SK-N-DZ (cell line): ENCODE measurements at regions not wholly inside any gene's neighbourhood (a gene's known extent, or its start where the extent isn't known, plus 50 kb on each side); places are given as distances from the start of the nearest gene placed in this dataset.
A peak's percentile ranks its signal among the peaks of the same experiment; 100 is the strongest.
"Not testable (repeated sequence)": the region's sequence is repeated elsewhere in the genome, so short reads cannot be mapped to it uniquely, and the experiment has no call there.

ENCODE experiments used
- DNase-seq: peaks from one replicate; pipeline ENCODE4 v3.0.0-alpha.2; 2015; ENCODE audit warnings: low spot score

DNA sequence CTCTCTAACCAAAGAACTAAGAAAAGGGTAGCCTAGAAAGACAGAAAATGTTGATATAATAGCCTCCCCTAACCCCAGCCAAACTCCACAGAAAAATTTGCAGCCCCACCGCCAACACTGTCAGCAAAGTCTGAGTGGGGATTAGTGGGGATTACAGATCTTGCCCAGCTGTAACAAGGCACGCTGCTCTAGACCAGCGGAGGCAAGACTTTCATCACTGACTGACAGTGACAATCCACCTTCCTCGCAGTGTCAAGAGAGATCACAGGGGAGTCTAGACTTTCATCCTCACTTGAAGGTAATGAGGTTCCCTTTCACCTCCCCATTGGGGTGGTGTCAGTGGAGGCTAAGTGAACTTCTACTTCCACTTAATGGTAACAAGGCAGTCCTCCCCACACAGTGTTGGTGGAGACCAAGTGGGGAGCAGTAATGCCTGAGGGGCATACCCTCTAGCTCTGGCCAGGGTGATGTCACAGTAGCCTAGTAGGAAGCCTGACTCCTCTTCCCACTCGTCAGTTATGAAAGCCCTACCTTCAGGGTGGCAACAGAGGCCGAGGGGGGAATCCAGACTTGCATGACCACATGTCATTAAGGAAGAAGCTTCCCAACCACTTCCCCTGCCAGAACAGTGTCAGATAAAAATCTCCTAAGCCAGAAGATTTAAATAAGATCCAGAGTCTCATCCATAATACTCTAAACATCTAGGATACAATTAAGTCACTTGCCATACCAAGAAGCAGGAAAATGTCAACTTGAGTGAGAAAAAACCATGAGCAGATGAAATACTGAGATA is 91.7 kb upstream of the RASSF8 start:
- DNase-seq: peak; percentile 49

DNA sequence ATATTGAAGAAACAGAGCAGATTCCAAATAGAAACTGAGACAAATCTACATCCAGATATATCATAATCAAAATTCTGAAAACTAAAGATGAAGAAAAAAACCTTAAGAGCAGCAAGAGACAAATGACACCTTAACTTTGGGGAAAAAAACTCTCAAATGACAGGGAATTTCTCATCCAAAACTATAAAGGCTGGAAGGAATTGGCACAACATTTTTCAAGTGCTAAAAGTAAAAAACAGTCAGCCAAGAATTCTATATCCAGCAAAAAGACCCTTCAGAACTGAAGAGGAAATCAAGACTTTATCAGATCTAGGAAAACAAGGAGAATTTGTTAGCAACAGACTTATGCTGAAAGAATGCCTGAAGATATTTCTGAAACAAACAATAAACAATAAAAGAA is 90.3 kb upstream of the RASSF8 start:
- DNase-seq: no peak

DNA sequence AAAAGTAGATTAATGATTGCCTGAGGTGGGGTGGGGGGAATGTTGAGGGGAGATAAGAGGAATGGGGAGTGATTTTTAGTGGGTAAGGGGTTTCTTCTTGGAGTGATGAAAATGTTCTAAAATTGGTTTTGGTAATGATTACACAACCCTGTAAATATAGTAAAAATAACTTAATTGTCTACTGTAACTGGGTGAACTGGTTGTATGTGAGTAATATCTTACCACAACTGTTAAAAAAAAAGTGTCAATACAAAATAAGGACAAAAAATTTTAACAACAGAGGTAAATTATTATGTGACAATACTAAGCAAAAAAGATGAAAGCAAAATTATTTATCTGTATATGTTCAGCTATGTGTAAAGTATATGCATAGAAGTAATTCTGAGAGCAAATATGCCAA is 86.3 kb upstream of the RASSF8 start:
- DNase-seq: no peak

DNA sequence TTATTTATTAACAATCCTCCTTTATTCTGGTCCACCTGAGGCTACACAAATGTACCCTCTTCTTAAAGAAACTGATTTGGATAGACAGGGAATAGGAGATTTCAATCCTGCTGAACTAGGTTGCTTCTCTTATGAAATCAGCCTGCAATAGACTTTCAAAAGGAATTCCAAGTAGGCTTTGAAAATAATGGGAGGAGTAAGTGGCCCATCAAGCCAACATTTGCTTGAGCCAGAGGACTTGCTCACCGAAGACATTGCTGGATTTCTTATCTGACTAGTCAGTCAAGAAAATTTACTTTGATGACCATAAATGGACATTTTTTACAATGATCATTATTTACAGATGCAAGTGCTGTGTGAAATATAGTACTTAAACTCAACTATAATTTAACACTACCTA is 82.8 kb upstream of the RASSF8 start:
- no peak for DNase-seq

DNA sequence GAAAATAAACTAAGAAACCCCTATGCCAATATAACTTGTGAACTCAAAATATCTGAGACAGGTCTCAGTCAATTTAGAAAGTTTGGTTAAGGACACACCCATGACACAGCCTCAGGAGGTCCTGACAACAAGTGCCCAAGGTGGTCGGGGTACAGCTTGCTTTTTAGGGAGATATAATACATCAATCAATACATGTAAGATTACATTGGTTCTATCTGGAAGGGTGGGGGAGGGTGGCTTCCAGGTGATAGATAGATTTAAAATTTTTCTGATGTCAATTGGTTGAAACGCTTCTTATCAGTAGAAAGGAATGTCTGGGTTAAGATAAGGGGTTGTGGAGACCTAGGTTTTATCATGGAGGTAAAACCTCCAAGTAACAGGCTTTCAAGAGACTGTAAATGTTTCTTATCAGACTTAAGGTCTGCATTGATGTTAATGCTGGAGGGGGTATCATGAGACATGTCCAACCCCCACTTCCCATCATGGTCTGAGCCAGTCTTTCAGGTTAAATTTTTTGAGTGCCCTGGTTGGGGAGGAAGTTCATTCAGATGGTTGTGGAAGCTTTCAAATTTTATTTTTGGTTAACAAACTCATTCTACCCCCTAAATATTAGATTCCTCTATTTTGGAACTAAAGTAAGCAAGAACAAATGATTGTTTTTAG is 82.0 kb upstream of the RASSF8 start:
- DNase-seq: no peak

DNA sequence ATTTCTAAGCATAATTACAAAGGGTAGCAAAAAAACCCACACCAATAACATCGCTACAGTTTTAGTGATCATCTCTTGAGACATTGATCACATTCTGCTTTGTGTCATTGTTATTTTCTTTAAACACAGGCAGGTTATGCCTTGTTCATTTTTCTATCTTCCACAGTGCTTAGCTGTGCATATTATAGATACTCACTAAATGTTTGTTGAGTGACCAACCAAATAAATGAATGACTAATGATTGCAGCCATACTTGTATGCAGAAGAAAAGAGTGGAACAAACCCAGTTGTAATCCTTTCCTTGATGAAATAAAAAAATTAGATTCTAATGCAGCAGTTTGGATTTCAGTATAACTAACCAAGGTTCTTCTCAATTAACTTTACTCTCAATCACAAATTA is 81.0 kb upstream of the RASSF8 start:
- DNase-seq: no peak

DNA sequence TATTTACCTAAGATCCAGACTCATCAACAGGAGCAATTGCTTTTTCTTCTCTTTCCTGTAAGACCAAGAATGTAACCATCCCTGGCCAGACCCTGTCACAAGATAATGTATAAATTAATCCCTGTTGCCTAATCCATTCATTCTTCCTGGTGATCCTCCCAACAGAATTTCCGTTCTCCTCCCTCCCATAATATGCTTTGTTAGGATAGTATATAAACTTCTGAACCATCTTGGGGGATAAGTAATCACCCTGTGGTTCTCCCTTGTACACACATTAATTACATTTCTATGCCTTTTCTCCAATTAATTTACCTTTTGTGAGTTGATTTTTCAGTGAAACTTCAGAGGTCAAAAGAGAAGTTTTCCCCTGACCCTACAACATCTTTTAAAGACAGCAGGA is 76.2 kb upstream of the RASSF8 start:
- DNase-seq: no peak

DNA sequence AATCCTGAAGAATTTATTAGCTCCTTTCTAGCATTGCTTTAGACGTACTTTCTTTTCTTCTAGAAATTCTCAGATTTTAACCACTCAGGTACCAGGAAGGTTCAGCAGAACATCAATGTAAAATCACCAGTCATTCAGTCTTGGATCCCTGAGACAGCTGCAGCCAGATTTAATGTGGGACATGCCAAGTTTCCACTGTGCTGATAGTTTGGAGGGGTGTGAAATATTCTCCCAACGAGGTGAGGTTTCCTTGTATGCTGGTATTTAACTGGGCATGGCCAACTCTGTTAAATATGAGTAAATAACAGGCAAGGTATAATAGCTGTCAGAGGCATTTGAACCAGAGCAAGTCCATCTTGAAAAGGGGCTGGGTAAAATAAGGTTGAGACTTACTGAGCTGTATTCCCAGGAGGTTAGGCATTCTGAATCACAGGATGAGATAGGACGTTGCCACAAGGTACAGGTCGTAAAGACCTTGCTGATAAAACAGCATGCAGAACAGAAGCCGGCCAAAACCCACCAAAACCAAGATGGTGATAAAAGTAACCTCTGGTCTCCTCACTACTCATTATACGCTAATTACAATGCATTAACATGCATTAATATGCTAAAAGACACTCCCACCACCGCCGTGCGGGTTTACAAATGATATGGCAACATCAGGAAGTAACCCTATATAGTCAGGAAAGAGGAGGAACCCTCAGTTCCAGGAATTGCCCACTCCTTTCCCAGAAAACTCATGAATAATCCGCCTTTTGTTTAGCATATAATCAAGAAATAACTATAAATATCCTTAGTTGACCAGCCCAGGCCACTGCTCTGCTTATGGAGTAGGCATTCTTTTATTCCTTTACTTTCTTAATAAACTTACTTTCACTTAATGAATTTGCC is 75.2 kb upstream of the RASSF8 start:
- peak; percentile 25 for DNase-seq

DNA sequence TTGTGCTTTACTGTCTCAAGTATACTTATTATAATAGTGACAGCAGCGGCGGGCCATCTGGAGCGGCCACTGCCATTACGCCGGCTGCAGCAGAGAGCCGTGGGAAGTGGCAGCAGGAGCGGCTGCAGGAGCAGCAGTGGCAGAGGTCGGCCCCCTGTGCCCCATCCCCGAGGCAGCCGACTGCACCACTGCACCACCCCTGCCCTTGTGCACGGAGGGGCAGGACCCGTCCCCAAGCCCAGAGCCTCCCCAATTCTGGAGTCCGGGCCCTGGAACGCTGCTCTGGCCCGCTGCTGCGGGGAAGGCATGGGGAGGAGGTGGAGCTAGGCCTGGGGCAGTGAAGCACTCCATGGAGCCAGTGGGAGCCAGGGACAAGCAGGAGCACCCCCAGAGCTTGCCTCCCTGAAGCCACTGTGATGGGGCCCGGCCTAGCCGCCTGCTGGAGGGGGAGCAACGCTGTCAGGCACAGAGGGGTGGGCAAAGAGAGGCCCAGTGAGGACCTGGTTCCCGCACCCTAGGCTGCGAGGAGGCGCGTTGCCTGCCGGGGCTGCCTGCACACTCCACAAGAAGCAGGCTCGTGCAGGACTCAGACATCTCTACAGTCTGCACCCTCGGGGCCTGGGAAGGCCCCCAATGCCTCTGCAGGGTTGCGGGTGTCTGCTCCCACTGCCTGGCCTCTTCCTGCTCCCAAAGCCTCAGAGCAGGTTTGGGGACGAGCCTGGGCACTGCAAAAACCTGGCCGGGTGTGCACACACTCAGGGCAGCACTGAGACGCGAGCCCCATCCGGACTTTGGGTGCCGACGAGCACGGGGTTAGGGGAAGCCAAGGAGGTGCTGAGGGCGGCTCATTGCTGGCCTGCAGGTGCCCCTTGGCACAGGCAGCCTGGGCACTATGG is 74.2 kb upstream of the RASSF8 start:
- peak; percentile 62 for DNase-seq

DNA sequence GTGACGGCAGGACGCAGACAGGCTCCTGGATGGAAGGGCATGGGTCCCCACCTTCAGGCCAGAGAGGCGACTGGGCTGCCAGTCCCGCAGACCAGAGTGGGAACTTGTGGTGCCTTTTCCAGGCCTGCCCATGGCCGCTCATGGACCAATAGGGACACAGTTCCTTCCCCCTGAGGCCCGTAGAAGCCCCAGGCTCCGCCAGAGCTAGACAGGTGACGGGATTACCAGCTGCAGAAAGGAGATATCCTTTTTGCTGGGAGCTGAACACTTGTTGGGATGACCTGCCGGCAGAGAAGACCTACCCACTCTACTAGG is 73.6 kb upstream of the RASSF8 start:
- DNase-seq: peak; percentile 52

DNA sequence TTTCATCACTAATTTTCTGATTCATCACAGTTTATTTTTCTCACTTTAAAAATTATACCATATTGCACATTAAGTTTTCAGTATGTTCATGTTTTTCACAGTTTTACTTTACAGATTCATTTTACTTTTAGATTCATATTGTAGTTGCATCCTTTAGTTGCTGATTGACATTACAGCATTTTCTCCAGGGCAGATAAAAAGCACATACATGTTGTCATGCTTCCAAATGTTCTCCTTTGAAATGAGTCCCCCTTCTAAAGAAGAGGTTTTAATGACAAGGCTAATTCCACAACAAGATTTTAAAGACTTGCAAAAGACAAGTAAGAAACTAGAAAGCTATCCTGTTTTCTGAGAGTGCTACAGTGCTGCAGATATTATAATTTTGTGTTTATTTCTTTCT is 72.1 kb upstream of the RASSF8 start:
- no peak for DNase-seq

DNA sequence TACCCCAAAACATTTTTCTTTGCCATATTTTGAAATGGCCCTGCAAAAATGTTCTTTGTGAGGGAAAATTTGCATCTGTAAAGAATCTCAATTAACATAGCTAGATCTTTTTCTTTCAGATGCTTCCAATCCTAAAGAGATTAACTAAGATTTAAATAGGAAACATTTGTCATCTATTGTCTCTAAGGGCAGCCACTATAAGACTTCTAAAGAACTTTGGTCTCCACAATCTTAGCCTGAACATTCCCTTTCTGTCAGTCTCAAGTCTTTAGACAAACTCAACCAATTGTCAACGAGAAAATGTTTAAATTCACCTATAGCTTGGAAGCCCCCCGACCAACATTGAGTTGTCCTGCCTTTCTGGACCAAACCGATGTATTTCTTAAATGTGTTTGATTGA is 71.1 kb upstream of the RASSF8 start:
- DNase-seq: no peak

DNA sequence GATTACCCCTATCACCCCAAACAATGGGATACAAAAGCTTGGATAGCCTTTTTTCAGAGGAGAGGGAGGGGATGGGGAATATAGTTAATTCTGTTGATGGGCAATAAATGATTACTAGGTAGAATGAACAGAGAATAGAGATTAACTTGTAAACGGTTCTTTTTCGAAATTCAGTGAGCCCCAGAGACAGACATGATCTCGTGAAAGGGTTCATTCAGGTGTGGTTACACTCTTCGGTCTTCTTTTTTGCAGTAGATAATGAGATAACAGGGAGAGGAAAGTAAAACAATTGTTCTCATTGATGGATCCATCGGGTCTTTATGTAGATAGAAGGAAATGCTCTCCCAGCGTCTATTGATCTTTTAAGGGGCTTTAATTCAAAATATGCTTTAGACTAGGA is 69.3 kb upstream of the RASSF8 start:
- DNase-seq: no peak

DNA sequence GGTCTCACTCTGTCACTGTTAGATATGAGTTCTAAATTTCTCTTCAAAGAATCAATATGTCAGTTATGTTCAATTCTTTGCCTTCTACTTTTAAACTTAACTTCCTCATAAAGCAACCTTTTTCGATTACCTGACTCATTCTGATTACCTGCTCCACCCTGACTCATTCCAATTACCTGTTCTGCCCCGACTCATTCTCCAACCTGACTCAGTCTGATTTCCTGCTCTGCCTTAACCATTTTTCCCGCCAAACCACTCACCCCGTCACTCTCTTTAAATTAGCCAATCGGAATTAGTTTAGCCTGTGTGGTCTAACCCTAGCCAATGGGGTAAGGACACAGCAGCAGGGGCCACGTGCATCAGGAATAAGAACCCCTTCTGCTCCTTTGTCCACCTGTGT is 67.4 kb upstream of the RASSF8 start:
- DNase-seq: not testable (repeated sequence)

DNA sequence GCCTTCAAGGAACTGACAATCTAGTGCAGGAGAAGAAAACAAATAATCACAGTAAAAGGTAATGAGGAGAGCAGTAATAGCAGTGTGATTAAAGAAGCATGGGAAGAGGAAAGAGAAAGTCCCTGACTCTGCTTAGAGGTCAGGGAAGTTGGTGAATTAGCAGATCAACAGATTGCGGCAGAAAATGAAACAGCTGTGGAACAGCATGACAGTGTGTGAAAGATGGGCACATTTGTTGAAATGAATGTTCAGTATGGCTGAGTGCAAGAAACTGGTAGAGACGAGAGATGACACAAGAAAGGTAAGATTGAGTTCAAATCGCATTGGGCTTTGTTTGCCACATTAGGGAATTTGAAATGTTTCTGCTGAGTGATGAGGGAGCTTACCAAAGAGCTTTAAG is 63.7 kb upstream of the RASSF8 start:
- DNase-seq: no peak

DNA sequence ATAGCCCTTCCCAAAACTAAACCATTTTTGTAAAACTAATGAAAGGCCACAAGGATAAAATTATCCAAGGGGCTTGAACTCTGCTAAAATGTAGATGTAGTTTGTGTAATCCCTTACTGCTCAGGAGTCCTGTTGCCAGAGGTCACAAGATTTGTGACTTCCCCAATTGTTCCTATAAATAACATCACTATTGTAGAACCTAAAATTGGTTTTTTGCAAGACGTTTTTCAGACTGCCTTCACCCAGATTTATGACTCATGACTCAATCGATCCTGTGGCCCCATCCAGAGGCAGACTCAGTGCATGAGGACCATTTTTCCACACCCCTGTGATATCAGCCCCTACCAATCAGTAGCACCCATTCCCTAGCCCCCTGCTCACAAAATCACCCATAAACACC is 61.5 kb upstream of the RASSF8 start:
- DNase-seq: no peak

DNA sequence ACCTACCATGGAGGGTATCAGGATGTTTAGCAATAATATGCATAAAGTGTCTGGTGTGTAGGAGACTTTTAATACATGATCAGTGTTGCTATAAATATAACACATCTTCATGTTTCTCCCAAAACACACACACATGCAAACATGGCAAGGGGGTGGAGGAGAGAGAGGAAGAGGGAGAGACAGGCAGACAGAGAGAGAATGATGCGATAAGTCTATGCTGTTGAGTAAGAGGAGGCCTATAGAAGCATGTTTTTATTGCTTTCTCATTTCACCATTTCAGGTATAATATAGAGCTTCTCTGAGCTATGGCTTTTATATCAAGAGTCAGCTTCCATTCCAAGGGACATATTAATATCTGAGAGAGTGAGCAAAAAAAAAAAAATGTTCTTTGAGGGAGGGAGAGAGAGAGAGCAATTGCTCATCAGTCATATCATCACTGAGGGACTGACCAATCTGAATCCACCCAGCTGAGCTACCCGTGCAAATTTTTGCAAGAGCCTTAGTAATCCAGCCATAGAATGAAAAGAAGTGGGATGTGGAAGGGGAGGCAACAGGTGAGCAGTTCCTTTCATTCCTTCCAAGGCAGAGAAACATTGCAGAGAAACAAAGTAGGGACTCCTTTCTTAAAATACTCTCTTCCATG is 54.8 kb upstream of the RASSF8 start:
- DNase-seq: no peak

DNA sequence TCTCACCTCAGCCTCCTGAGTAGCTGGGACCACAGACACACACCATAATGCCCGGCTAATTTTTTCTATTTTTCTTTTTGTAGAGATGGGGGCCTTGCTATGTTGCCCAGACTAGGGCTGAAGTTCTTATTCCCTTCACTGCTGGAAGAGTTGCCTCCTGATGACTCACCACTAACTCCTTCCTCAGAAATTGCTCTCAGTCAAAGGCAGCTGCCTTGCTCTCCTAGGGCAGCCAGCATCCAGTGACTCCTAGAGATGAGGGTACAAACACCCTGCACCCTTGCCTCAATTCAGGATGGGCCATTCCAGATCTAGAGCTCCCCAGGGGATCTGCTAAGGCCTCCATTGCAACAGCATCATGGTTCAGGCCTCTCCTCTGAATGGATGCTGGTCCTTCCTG is 54.0 kb upstream of the RASSF8 start:
- DNase-seq: no peak

DNA sequence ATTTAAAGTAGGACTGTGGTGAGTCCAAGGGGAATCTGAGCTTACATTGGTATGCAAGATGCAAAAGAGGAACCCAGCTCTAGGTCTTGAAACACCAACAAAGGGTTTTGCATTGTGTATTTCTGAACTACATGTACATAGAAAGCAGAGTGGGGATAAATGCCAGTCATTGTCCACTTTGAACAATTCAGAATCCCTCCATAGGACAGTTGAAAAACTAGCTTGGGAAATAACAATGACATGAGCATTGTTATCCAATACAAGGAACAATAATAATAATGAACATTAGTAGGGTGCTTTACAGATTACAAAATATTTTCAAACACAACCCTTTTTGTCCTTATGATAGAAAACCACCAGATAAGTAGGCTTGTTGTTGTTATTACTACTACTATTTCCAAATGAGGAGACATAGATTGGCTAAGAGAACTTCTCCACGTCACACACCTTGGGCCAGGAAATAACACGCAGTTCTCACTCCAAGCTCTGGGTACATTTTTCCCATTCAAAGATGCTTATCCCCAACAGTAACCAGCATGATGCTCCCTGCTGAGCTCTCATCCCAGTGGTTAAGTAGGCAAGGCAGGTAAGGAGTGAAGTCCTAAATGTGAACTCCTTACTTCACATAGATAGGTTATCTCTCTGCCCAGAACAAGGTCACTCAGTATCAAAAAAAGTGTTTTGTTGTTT is 51.7 kb upstream of the RASSF8 start:
- no peak for DNase-seq
